ENCODE measurements at regions not wholly inside any gene's neighbourhood (a gene's known extent, or its start where the extent isn't known, plus 50 kb on each side); places are given as distances from the start of the nearest gene placed in this dataset.

DNA sequence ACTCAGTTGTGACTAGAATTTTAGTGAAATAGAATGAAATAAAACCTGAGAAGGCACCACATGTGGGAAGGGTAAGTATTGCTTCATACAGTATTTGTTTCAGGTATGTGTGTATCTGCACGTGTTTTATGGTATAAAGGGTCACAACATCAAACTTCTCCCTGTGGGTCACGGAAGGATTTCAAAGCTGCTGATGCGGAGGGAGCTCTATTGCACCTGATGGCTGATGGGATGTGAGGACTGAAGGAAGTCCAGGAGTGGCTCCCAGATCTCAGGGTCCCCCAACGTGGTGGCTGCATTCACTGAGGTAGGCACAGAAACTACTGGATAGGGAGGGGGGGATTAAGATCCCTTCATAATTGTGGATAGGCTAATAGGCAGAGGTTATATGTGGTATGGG is 159.7 kb downstream of the PJA2 start:
- Histone ChIP-seq H3K27me3 (ENCODE audit: control insufficient read depth in 2 of 2, insufficient read depth in 2 of 2, low read length in 2 of 2) (no peaks in the 10 kb centered on the region), H3K36me3 (ENCODE audit: control insufficient read depth in 2 of 2, extremely low read depth in 1 of 2, insufficient read depth in 2 of 2, low read length in 2 of 2) (no peaks in the 10 kb centered on the region), H3K4me1 (ENCODE audit: control insufficient read depth, extremely low read depth, insufficient read depth, low read length) (no peaks in the 10 kb centered on the region), H3K9me1 (replicated peaks; ENCODE audit: control insufficient read depth, extremely low read depth, insufficient read depth, low read length) (no peaks in the 10 kb centered on the region), H3K4me3 (replicated peaks in 1 of 3; ENCODE audit: insufficient read depth in 1 of 3, low read depth in 1 of 3, low read length in 3 of 3) (no peak overlapping the region), H4K20me1 (replicated peaks; ENCODE audit: control insufficient read depth, extremely low read depth, insufficient read depth, low read length) (no peaks in the 10 kb centered on the region), H3K27ac (ENCODE audit: insufficient read depth, low read depth, low read length) (no peak overlapping the region), H3K4me2 (ENCODE audit: insufficient read depth, low read length) (no peak overlapping the region), H3K9me3 (replicated peaks; ENCODE audit: control insufficient read depth, insufficient read depth, low read length) (no peaks in the 10 kb centered on the region), H2AFZ (ENCODE audit: low read depth, low read length) (no peak overlapping the region), H3K9ac (replicated peaks; ENCODE audit: extremely low read depth, insufficient read depth, low read length) (no peak overlapping the region), H3K79me2 (ENCODE audit: control insufficient read depth, insufficient read depth, low read length) (no peaks in the 10 kb centered on the region)
- FAIRE-seq = no peak
- no TSS peak for BruUV-seq (replicated peaks)
- CTCF ChIA-PET = no interaction called here
- POLR2A ChIA-PET = no interaction called here
- DNase-seq (ENCODE audit: low read depth, low spot score) = no peak
- TF ChIP-seq MYC (IDR thresholded peaks at IDR 0.05; ENCODE audit: low read depth, low read length) (no peak), EZH2 (IDR thresholded peaks at IDR 0.05; ENCODE audit: borderline replicate concordance, low read depth, low read length, severe bottlenecking) (no peak), POLR2AphosphoS5 (IDR thresholded peaks at IDR 0.05; ENCODE audit: insufficient read depth, low read depth, low read length) (no peak), GATA2 (IDR thresholded peaks at IDR 0.05; ENCODE audit: insufficient read depth, insufficient read length, low read depth, low read length) (no peak), JUN (IDR thresholded peaks at IDR 0.05; ENCODE audit: borderline replicate concordance, insufficient read depth, insufficient read length, low read depth) (no peak), CTCF (IDR thresholded peaks at IDR 0.05; ENCODE audit: extremely low read depth in 1 of 2, insufficient read depth in 1 of 2, low read depth in 1 of 2, low read length in 2 of 2) (no peak), POLR2A (IDR thresholded peaks at IDR 0.05; ENCODE audit: low read depth, low read length) (no peak), FOS (IDR thresholded peaks at IDR 0.05; ENCODE audit: borderline replicate concordance, insufficient read depth, low read length) (no peak)
- TF ChIP-seq, protein P1, sequence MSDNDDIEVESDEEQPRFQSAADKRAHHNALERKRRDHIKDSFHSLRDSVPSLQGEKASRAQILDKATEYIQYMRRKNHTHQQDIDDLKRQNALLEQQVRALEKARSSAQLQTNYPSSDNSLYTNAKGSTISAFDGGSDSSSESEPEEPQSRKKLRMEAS (IDR thresholded peaks at IDR 0.05; ENCODE audit: insufficient read depth, insufficient read length) = no peak
- dilution Hi-C loops (cut with MboI; ENCODE audit: extremely low pct_ligation_motif_present, low sequenced_read_pairs) = no loop called here
- intact Hi-C loops (cut with micrococcal nuclease) = no loop called here
